ENCODE measurements at regions not wholly inside any gene's neighbourhood (a gene's known extent, or its start where the extent isn't known, plus 50 kb on each side); places are given as distances from the start of the nearest gene placed in this dataset.
A peak's percentile ranks its signal among the peaks of the same experiment; 100 is the strongest.

GRCh38 chr12:116399055-116399454 is 121.6 kb upstream of the MED13L start:
- TF ChIP-seq POLR2A (IDR thresholded peaks at IDR 0.05; ENCODE audit: extremely low read depth, insufficient read length): no peak
- TF ChIP-seq MYC (IDR thresholded peaks at IDR 0.05; ENCODE audit: low read depth, low read length): no peak
- TF ChIP-seq MAX (IDR thresholded peaks at IDR 0.05; ENCODE audit: low read depth, low read length): no peak
- no peak for TF ChIP-seq CTCF (IDR thresholded peaks at IDR 0.05; ENCODE audit: low read depth, low read length)
- DNase-seq (ENCODE audit: low read depth): no peak
- no peak overlapping the region for H3K4me3 ChIP-seq (ENCODE audit: low read depth, low read length)

- TF ChIP-seq POLR2A (IDR thresholded peaks at IDR 0.05; ENCODE audit: extremely low read depth, insufficient read length) (no peak), CTCF (IDR thresholded peaks at IDR 0.05; ENCODE audit: low read depth, low read length) (no peak), MAX (IDR thresholded peaks at IDR 0.05; ENCODE audit: low read depth, low read length) (no peak), MYC (IDR thresholded peaks at IDR 0.05; ENCODE audit: low read depth, low read length) (no peak)
- H3K4me3 ChIP-seq (ENCODE audit: low read depth, low read length): no peak overlapping the region
- DNase-seq (ENCODE audit: low read depth): peak; percentile 86
Observed at GRCh38 chr12:116400636-116401372, 123.3 kb upstream of the MED13L start.

- TF ChIP-seq MAX (IDR thresholded peaks at IDR 0.05; ENCODE audit: low read depth, low read length) (no peak), MYC (IDR thresholded peaks at IDR 0.05; ENCODE audit: low read depth, low read length) (no peak), POLR2A (IDR thresholded peaks at IDR 0.05; ENCODE audit: extremely low read depth, insufficient read length) (no peak), CTCF (IDR thresholded peaks at IDR 0.05; ENCODE audit: low read depth, low read length) (no peak)
- DNase-seq (ENCODE audit: low read depth): no peak
Observed at GRCh38 chr12:116401565-116401964, 124.1 kb upstream of the MED13L start.

GRCh38 chr12:116402163-116402939 is 124.9 kb upstream of the MED13L start:
- TF ChIP-seq CTCF (IDR thresholded peaks at IDR 0.05; ENCODE audit: low read depth, low read length) (no peak), MYC (IDR thresholded peaks at IDR 0.05; ENCODE audit: low read depth, low read length) (no peak), MAX (IDR thresholded peaks at IDR 0.05; ENCODE audit: low read depth, low read length) (no peak), POLR2A (IDR thresholded peaks at IDR 0.05; ENCODE audit: extremely low read depth, insufficient read length) (no peak)
- no peak overlapping the region for H3K4me3 ChIP-seq (ENCODE audit: low read depth, low read length)
- no peak for DNase-seq (ENCODE audit: low read depth)

More at GRCh38 chr12:116401565-116401964, 124.1 kb upstream of the MED13L start:
- no peak overlapping the region for H3K4me3 ChIP-seq (ENCODE audit: low read depth, low read length)

- H3K4me3 ChIP-seq (ENCODE audit: low read depth, low read length): no peak overlapping the region
- DNase-seq (ENCODE audit: low read depth): no peak
- TF ChIP-seq MAX (IDR thresholded peaks at IDR 0.05; ENCODE audit: low read depth, low read length) (no peak), MYC (IDR thresholded peaks at IDR 0.05; ENCODE audit: low read depth, low read length) (no peak), POLR2A (IDR thresholded peaks at IDR 0.05; ENCODE audit: extremely low read depth, insufficient read length) (no peak)
Observed at GRCh38 chr12:116403546-116403945, 126.1 kb upstream of the MED13L start.

GRCh38 chr12:116404247-116404646 is 126.8 kb upstream of the MED13L start:
- no peak for DNase-seq (ENCODE audit: low read depth)

More at GRCh38 chr12:116404247-116404646, 126.8 kb upstream of the MED13L start:
- TF ChIP-seq MYC (IDR thresholded peaks at IDR 0.05; ENCODE audit: low read depth, low read length) (no peak), POLR2A (IDR thresholded peaks at IDR 0.05; ENCODE audit: extremely low read depth, insufficient read length) (no peak), MAX (IDR thresholded peaks at IDR 0.05; ENCODE audit: low read depth, low read length) (no peak), CTCF (IDR thresholded peaks at IDR 0.05; ENCODE audit: low read depth, low read length) (no peak)
- H3K4me3 ChIP-seq (ENCODE audit: low read depth, low read length): no peak overlapping the region
